ENCODE measurements at regions not wholly inside any gene's neighbourhood (a gene's known extent, or its start where the extent isn't known, plus 50 kb on each side); places are given as distances from the start of the nearest gene placed in this dataset.

- TF ChIP-seq, protein P1, sequence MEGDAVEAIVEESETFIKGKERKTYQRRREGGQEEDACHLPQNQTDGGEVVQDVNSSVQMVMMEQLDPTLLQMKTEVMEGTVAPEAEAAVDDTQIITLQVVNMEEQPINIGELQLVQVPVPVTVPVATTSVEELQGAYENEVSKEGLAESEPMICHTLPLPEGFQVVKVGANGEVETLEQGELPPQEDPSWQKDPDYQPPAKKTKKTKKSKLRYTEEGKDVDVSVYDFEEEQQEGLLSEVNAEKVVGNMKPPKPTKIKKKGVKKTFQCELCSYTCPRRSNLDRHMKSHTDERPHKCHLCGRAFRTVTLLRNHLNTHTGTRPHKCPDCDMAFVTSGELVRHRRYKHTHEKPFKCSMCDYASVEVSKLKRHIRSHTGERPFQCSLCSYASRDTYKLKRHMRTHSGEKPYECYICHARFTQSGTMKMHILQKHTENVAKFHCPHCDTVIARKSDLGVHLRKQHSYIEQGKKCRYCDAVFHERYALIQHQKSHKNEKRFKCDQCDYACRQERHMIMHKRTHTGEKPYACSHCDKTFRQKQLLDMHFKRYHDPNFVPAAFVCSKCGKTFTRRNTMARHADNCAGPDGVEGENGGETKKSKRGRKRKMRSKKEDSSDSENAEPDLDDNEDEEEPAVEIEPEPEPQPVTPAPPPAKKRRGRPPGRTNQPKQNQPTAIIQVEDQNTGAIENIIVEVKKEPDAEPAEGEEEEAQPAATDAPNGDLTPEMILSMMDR (conservative IDR thresholded peaks at IDR 0.05; ENCODE audit: low read depth, low read length) = no peak
- H3K4me3 ChIP-seq (ENCODE audit: low read length) = no peak overlapping the region
- DNase-seq (ENCODE audit: low read depth) = no peak
These were observed 587.4 kb upstream of the KCNMB2 start for GRCh38 chr3:177948716-177949425.

DNA sequence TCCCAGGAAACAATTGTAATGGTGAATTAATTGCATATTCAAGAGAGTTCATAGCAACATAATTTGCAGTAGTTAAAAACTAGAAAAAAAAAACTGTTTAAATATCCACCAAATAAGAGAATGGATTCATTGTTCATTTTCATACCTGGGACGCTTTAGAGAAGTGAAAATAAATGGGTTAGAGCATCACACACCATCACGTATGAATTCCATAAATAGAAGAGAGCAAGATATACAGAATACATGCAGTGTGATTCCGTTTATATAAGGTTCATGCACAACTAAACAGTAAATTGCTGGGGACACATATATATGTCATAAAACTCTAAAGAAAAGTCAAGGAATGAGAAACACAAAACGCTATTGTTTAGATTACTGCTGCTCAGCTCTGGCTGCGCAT, 577.0 kb upstream of the KCNMB2 start:
- TF ChIP-seq, protein P1 (conservative IDR thresholded peaks at IDR 0.05; ENCODE audit: low read depth, low read length) = no peak
- DNase-seq (ENCODE audit: low read depth) = no peak
- H3K4me3 ChIP-seq (ENCODE audit: low read length) = no peak overlapping the region

- no peak overlapping the region for H3K4me3 ChIP-seq (ENCODE audit: low read length)
- DNase-seq (ENCODE audit: low read depth) = no peak
- TF ChIP-seq, protein P1 (conservative IDR thresholded peaks at IDR 0.05; ENCODE audit: low read depth, low read length) = no peak
These were observed 576.2 kb upstream of the KCNMB2 start for GRCh38 chr3:177960014-177960413.

DNA sequence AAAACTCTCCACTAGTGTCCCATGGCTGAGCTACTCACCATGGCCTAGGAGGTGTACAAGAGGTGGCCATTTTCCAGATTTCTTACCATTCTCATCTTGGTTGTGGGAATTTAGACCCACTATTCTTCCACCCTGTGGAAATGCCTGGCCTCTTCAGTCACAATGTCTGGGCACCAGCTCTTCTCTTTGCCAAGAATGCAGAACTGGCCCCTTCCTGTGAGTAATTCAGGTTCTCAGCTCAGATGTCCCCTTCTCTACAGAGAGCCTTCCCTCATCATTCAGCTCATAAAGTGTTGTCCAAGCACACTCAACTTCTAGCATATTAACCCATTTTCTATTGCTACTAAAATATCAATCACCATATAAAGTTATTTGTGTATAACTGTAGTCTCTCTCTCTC, 575.5 kb upstream of the KCNMB2 start:
- DNase-seq (ENCODE audit: low read depth) = no peak
- TF ChIP-seq, protein P1 (conservative IDR thresholded peaks at IDR 0.05; ENCODE audit: low read depth, low read length) = no peak
- H3K4me3 ChIP-seq (ENCODE audit: low read length) = no peak overlapping the region

DNA sequence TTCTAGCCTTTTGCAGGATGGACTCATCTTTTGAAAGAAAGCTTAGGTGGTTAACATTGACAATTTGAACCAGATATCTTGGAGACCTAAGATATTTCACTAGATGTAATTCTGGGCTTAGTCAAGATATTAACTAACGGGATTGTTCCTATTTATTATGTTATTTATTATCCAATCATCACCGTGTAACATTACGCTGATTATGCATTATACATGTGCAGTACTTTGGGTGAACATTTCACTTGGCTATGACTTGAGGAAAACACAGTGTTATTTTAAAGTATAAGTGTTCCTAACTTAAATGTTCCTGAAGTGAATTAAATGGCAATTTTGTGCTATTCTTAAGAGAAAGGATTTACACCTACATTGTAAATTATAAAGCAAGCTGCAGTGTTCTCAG, 574.5 kb upstream of the KCNMB2 start:
- no peak for DNase-seq (ENCODE audit: low read depth)
- no peak overlapping the region for H3K4me3 ChIP-seq (ENCODE audit: low read length)
- TF ChIP-seq, protein P1 (conservative IDR thresholded peaks at IDR 0.05; ENCODE audit: low read depth, low read length) = no peak

- no peak for DNase-seq (ENCODE audit: low read depth)
- TF ChIP-seq, protein P1 (conservative IDR thresholded peaks at IDR 0.05; ENCODE audit: low read depth, low read length) = no peak
- no peak overlapping the region for H3K4me3 ChIP-seq (ENCODE audit: low read length)
These were observed 569.7 kb upstream of the KCNMB2 start for GRCh38 chr3:177966493-177966892.

DNA sequence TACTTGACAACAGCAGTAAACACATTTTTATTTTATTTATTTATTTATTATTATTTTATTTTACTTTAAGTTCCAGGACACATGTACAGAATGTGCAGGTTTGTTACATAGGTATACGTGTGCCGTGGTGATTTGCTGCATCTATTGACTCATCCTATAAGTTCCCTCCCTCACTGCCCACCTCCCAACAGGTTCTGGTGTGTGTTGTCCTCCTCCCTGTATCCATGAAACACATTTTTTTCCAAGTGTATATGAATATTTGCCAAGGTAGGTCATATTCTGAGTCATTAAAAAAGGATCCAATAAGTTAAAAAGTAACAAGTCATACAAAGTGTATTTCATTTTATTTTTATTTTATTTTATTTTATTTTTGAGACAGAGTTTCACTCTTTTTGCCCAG, 567.3 kb upstream of the KCNMB2 start:
- TF ChIP-seq, protein P1 (conservative IDR thresholded peaks at IDR 0.05; ENCODE audit: low read depth, low read length) = no peak
- H3K4me3 ChIP-seq (ENCODE audit: low read length) = no peak overlapping the region
- no peak for DNase-seq (ENCODE audit: low read depth)
